Peyer's patch (tissue), 4 donors: ENCODE measurements at regions not wholly inside any gene's neighbourhood (a gene's known extent, or its start where the extent isn't known, plus 50 kb on each side); places are given as distances from the start of the nearest gene placed in this dataset.

ENCODE experiments used
- CTCF ChIP-seq, 6 experiments: fragments of 450-650 bp in 4 of 6; fragments of 200-600 bp in 2 of 6; sonication (generic) in 1 of 6; IDR thresholded peaks; one replicate each; pipeline ENCODE4 v1.5.1; 2017 to 2019; ENCODE audit warnings: antibody characterized with exemption in 6 of 6, mild to moderate bottlenecking in 3 of 6, moderate library complexity in 1 of 6
- POLR2A ChIP-seq, 2 donors: fragments of 450-650 bp; IDR thresholded peaks; one replicate each; pipeline ENCODE4 v1.5.1; 2017; ENCODE audit warnings: antibody characterized with exemption in 2 of 2, mild to moderate bottlenecking in 2 of 2, moderate library complexity in 2 of 2

GRCh38 chr3:170697908-170698307, 112.0 kb upstream of the SLC7A14 start:
- TF ChIP-seq CTCF (IDR thresholded peaks at IDR 0.05) (no peak), POLR2A (IDR thresholded peaks at IDR 0.05) (no peak)
